ENCODE measurements at regions not wholly inside any gene's neighbourhood (a gene's known extent, or its start where the extent isn't known, plus 50 kb on each side); places are given as distances from the start of the nearest gene placed in this dataset.
"Not testable (repeated sequence)": the region's sequence is repeated elsewhere in the genome, so short reads cannot be mapped to it uniquely, and the experiment has no call there.

DNA sequence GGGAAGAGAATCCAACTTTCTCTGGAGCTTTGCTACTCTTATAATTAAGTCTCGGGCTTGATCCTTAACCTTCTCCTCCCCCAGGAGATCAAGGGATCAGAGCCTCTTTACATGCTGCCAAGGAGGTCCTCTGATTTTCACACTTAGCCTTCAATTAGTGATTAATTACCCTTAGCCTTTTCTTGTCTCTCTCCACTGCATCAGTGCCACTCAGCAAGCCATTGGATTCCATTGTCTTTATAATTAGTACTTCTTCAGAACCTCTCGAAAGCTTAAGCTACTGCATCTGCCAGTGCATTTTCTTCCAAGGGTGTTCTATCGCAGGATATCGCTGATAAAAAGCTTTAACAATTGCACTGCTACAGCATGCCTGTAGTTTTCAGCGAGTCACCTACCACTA lies 477.0 kb upstream of the MEIS1 start:
- DNase-seq (ENCODE audit: low read depth, low spot score), result no peak

DNA sequence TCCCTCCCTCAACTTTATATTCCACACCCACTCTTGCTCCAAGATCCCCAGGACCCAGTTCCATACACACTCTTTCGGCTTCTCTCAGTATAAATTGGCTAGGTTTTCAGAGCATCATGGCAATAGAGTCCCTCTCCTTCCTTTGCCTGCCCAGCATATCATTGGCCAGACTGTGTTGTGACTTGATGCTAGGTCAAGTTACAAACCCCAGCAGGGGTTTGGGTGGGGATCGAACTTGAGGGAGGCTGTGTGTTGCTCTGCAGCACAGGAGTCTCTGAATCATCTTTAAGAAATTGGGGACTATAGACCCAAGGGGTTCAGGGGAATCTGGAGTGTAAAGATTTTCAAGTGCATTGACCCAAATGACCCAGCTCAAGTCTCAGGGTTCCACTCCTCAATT lies 477.5 kb upstream of the MEIS1 start:
- no peak for DNase-seq (ENCODE audit: low read depth, low spot score)

DNA sequence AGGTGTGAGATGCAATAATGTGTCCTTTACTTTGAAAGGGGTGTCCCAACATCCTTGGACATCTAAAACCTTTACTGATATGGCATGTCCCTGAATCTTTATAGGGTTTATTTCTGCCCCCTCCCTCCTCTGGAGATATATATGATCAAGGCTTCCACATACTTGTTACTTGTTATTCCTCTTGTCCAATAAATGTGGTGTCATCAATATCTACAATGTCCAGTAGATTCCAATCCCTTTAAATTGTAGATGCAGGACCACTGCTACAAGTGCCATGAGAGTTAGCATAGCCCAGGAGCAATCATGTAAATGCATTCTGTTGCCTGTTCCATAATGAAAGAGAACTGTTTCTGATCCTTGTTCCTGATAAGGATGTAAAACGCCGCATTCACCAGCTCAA lies 479.7 kb upstream of the MEIS1 start:
- DNase-seq (ENCODE audit: low read depth, low spot score), result no peak

DNA sequence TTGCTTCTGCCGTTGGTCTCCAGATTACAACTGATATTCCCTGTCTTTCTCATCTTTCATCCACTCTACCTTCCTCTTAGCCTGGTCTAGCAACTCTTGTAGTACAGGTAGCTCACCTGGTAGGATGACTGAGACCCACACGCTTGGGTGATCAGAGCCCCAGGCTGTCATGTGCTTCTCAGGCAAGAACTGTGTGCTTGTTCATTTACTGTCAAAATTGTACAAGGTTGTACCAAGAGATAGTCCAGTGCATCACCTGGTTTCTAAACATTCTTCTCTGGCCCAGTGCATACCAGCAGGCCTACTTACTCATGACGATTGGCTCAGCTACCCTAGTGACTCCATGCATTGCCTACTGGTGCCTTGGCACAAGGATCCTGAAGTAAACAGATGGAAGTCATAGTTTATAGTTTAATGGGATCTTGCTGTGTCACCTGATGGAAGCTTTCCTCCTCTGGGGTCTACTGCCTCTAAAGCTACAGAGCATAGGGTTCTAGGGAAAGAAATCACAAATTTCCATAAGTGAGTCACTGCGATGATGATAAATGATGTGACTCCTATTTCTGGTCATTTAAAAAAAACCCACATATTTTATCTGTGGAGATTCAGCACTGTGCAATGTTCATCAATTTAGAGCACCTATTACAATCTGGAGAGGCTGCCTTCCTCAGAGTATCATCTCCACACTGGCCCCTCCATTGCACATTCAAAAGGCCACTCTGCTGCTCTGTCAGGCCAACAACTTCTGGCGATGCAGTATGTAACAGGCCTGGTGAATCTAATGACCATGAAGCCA lies 481.8 kb upstream of the MEIS1 start:
- no peak for DNase-seq (ENCODE audit: low read depth, low spot score)

DNA sequence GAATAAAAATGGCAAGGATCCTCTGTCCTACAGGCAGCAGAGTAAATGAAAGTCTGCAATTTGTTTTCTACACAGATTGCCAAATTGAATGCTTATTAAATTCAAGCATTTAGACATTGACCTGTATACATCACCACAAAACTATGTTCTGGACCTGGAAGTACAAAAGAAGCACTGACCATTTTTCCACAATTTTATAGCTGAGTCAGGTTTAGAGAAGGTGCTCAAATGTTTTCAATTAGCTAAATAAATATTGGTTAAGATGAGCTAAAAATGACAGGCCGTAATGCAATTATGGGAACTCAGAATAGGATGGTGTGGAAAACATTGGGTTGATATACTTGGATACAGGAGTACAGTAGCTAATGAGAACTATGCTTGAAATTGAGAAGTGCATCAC lies 490.7 kb upstream of the MEIS1 start:
- no peak for DNase-seq (ENCODE audit: low read depth, low spot score)

DNA sequence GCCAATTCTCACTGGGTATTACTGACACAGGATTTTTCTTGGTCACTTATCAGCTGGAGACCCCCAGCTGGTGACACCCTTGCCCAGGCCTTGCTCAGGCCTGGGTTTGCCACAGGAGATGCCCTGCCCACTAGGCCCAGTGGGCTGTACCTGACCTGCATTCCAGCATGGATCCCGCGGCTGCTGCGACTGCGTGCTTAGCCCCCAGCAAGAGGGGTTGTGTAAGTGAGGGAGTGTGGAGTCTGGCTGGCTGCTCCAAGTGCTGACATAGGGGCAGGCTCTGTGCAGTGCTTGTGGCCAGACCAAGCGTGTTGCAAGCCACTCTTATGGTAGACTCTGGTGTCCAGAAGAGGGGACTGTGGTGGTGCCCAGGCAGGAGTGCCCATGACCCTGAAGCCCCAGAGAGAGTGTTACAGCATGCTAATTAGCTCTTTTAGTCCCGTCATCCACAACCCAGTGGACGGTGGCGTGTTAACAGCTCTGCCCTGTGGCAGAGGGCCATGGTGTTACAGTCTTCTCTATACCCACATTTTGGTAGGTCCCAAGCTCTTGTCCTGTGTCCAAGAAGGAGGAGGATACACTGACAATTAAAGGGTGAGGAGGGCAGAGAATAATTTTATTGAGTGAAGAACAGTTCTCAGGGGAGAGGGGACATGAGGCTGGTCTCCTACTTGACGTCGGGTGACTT lies 491.7 kb upstream of the MEIS1 start:
- DNase-seq (ENCODE audit: low read depth, low spot score), result no peak

DNA sequence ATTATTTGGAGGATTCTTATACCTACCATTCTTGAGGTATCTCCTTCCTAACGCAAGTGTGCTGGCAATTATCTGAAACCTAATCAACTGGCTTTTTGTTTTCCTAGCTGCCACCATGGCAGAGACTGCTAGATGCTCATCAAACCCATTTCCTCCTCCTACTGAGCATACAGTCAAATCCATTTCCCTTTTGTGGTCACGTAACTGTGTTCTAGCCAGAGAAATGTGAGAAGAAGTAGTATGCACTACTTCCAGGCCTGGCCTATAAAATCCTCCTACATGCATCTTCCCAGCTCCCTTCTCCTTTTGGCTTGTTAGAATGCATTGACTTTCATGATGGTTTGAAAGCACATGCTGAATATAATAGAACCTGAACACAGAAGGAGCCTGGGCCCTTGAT lies 494.1 kb upstream of the MEIS1 start:
- DNase-seq (ENCODE audit: low read depth, low spot score), result no peak

DNA sequence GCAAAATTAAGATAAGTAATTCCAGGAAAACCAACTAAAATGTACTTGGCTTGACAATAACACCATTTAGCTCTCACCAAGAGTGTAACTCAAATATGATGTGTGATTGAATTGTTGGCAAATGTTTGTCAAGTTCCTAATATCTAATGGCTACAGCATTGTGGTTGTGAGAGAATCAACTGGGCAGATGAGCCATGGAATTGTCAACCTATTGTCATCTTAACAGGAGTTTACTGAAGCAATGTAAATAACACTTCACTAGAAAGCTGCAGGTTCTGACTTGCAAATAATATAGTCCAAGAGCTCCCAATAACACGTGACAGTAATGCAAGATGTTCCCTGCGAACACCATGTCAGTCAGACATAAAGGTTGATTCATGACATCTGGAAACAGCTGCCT lies 495.2 kb upstream of the MEIS1 start:
- no peak for DNase-seq (ENCODE audit: low read depth, low spot score)

DNA sequence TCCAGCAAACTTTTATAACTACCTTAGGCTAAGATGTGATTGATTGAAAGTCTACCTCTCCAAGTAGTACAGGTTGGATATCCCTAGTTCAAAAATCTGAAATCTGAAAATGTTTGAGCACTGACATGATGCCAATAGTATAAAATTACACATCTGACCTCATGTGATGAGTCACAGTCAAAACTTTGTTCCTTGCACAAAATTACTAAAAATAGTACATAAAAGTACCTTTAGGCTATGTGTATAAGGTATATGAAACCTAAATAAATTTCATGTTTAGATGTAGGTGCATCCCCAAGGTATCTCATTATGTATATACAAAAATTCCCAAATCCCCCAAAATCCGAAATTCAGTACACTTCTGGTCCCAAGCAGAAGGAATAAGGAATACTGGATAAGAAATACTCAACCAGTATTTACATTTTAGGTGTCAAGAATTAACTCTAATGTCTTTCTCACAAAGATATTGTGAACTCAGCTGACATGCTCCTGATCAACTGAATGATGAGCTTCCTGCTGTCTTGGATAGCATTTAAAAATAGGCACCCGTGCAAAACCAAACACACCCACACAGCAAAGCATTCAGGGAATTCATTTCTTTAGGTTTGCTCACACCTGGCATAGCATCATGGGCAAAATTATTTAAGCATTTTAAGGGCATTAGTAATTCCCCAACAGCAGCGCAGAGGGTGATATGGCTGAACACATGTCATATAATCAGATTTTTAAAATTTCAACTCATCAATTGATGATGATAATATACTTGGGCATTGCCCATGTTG lies 497.4 kb upstream of the MEIS1 start:
- DNase-seq (ENCODE audit: low read depth, low spot score), result no peak

DNA sequence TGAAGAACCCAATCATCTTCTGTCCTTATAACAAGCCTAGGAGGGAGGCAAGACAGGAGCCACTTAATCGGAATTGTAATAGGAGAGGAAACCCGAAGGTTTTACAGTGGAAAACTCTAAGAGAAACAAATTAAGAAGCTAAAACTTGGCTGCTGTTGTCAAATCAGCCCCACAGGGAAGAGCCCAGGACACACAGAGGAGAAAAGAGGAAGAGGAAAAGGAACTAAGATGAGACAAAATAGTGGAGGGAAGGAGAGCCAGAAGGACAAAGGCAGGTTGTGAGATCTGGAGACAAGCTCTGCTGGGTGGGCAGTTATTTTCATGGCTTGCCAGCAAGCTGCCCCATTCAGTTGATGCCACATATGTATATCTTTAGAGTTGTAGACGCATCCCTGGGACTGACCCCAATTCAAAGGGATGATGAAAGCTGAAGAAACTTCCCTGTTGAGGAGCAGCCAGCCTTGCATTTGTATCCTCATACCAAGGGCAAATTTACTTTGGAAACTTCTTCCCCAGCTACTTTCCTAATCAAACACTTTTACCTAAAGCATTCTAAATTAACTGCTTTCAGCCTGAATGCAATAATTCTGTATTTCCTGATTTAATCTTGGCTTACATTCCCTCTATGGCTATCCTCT lies 499.8 kb upstream of the MEIS1 start:
- DNase-seq (ENCODE audit: low read depth, low spot score), result no peak

DNA sequence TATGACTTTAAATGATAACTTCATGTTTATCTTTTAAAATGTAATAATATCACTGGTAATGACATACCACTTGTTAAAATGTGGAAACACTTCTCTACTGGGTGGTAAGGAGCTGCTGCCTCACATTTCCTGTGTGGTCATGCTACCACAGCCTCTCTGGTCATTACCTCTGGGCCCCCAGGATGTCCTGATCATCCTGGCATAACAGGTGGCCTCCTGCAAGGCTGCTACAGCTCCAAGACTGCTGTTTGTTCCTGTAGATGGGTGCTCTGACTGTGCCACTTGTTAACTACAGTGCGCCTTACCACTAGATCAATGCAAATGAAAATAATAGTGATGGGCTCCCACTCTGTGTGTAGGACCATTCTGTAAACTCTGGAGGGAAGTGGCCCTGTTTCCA lies 500.2 kb upstream of the SPRED2 start:
- no peak for DNase-seq (ENCODE audit: low read depth, low spot score)

DNA sequence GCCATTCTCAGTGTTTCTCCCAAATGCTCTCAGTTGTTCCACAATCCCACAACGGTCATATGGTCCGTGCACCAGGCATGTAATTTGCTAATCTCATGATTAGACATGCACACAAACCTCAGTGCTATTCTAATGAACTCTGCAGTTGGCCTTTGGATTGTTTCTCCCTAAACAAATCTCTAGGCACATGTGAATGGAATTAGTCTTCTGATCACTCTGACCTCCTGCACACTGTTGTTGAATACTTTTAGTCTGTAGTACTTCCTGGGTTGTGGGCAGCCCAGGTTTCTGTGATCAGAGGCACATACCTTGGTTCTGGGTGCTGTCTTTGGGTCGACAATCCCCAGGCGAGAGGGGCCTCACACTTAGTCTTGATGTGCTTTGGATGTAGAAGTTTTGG lies 498.7 kb upstream of the SPRED2 start:
- no peak for DNase-seq (ENCODE audit: low read depth, low spot score)

DNA sequence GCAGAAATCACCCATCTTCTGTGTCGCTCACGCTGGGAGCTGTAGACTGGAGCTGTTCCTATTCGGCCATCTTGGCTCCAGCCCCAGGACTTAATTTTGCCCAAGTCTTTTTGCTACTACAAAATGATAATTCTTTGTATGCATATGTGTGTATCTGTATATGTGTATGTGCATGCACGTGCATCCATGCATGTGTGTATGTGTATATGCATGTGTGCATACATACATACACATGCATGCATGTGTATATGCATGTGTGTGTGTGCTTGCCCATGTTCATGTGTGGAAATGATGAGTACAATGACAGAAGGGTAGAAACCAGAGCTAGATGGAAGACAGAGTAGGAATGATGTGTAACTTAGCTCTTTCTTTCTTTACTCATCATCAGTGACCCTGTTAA lies 497.9 kb upstream of the SPRED2 start:
- DNase-seq (ENCODE audit: low read depth, low spot score), result no peak

DNA sequence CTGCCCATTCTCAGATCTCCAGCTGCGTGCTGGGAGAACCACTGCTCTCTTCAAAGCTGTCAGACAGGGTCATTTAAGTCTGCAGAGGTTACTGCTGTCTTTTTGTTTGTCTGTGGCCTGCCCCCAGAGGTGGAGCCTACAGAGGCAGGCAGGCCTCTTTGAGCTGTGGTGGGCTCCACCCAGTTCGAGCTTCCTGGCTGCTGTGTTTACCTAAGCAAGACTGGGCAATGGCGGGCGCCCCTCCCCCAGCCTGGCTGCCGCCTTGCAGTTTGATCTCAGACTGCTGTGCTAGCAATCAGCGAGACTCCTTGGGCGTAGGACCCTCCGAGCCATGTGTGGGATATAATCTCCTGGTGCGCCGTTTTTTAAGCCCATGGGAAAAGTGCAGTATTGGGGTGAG lies 497.3 kb upstream of the SPRED2 start:
- not testable (repeated sequence) for DNase-seq (ENCODE audit: low read depth, low spot score)

DNA sequence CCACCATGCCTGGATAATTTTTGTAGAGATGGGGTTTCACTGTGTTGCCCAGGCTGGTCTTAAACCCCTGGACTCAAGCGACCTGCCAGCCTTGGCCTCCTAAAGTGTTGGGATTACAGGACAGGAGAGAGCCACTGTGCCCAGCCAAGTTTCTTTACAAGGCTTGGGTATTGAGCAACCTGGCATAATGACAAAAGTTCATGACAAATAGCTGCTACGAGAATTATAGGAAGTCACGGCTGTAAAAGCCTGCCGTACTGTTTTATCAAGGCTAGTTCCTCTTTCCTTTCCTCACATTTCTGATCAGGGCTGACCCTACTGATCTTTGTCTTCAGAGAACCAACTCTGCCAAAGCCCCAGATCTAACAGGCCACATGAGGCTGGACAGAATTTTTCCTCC lies 490.4 kb upstream of the SPRED2 start:
- no peak for DNase-seq (ENCODE audit: low read depth, low spot score)

DNA sequence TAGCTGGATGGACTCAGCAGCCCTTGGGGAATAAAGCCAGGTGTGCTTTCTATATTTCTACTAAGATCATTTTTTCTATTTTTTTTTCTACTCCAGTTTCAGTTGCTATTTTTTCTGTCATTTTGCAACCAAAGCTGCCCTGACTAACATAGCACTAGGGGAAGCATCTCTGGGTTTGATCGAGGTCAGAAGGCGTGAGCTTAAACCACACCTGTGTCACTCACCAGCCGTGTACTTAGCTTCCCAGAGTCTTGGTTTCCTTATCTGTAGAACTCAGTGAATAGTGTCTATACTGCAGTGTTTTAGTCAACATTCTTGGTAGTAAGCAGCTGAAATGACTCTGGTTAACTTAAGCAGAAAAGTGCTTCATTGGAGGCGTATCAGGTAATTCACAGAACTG lies 489.6 kb upstream of the SPRED2 start:
- DNase-seq (ENCODE audit: low read depth, low spot score), result no peak

DNA sequence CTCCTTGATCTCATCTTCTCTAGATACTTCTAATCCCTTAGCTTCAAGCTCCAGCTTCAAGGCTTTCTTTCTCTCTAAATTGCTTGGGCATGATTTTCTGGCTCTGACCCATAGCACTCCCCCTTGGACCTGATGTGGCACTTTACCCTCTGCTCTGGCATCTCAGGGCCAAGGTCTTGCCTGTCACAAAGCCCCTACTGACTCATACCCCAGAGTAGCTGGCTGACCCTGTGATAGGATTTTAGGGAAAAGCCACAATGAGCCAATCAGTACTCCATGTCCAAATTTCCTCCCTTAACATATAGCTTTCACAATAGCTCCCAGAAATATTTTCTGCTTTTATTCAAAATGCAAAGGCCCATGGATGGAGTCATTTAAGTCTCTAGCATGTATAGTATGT lies 488.7 kb upstream of the SPRED2 start:
- DNase-seq (ENCODE audit: low read depth, low spot score), result no peak

DNA sequence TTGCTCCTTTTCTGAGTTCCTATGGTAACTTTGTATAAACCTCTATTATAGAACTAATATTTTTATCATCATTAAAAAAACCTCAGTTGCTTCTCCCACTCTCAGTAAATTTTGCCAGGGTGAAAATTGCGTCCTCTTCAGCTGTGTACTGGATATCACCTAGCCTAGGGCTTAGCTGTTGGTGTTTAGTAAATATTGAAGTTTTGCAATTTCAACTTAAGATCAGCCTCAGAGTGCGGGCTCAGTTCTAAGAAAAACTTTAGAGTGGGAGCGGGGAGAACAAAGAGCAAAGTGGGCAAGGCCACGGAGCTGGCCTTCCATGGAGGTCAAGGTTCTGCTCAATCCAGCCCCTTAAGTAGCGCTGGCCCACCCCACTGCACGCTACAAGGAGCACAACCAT lies 488.3 kb upstream of the SPRED2 start:
- no peak for DNase-seq (ENCODE audit: low read depth, low spot score)

DNA sequence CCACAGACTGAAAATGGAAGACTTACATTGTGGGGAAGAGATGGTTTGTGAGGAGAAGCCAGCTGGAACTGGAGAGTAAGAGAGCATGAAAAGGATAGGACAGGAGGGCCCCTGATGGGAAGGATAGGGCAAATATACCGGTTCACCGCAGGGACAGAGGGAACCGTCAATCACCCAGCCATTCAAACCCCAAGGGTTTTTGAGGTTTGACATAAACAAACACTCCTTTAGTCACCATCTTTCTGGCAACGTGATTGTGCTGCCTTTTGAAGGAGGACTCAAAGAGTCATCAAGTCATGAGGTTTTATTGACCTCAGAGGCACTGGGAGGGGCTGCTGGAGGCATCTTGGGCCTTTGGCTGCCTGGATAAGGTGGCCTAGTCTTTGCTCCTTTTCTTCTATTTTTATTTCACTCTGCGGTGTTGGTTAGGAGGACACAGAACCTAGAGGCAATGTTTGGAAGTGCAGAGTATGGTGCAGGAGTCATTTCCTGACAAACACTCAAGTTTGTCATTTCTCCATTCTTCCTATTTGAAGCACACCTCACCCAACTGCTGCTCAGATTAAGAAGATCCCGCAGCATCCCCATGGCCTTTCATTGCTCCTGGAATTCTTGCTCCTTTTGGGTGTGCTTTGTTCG lies 487.3 kb upstream of the SPRED2 start:
- DNase-seq (ENCODE audit: low read depth, low spot score), result no peak

DNA sequence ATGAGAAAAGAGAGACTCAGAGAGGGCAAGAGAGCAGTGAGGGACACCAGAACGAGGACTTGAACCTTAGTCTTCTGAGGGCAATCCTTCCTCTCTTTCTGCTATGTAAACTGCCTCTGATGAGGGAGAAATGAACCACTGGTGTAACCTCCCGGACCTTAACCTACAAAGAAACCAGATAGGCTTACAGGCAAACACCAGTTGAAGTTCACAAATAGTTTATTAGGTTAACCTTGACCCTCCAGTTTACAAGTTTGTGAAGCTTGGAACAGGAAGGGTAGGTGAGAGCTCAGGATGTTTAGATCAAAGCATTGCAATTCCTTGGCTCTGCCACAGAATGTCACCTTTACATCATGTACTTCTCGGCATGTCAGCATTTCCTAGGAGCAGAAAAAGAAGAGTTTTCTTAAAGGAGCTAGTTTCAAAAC lies 486.4 kb upstream of the SPRED2 start:
- DNase-seq (ENCODE audit: low read depth, low spot score), result no peak

DNA sequence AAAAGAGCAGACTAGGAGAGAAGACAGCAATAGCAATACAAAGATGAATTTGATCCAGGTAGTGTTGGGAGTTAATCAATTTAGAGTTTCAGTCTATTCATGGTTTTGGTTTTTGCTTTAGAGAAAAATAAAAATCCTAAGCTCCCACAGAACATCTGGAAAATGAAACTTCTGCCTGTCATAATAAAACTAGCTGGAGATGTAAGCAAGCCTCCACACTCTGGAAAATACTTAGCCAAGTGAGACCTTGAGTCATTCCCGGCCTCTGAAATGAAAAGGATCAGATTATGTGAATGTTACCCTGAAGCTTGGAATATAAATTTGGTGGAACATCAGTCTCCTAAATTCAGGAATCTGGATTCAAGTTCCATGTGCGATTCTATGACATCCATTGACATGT lies 485.6 kb upstream of the SPRED2 start:
- no peak for DNase-seq (ENCODE audit: low read depth, low spot score)
